HG02852 (cell line): ENCODE measurements at regions not wholly inside any gene's neighbourhood (a gene's known extent, or its start where the extent isn't known, plus 50 kb on each side); places are given as distances from the start of the nearest gene placed in this dataset.
"Not testable (repeated sequence)": the region's sequence is repeated elsewhere in the genome, so short reads cannot be mapped to it uniquely, and the experiment has no call there.

Experiments used
- ATAC-seq: cut with Tn5 transposase; IDR thresholded peaks from one replicate; pipeline ENCODE4 v1.9.1; 2021; ENCODE audit warnings: mild to moderate bottlenecking, moderate library complexity; ENCODE audit not compliant: unreplicated experiment

DNA sequence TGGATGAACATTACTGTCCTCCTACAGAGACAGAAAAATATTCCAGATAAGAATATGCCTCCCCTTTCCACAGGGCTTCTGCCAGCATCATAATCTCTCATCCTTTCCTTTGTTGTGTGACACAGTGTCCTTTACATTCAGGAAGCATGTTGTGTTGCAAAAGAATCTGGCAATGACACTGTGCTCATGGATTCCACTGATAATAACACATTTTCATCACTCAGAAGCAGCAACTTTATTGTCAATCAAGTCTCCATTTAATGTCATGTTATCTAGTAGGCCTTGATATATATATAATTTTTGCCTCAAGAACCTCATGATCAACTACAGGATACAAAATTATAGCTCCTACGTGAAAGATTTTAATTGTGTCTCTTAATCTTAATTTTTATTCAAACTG is 833.9 kb downstream of the FSTL5 start:
- ATAC-seq: no peak

- no peak for ATAC-seq
Measured at GRCh38 chr4:161321706-161322105, 842.1 kb downstream of the FSTL5 start.

GRCh38 chr4:161320377-161320776 is 843.4 kb downstream of the FSTL5 start:
- peak; percentile 83 for ATAC-seq

GRCh38 chr4:161317000-161317399 is 846.8 kb downstream of the FSTL5 start:
- ATAC-seq: no peak

DNA sequence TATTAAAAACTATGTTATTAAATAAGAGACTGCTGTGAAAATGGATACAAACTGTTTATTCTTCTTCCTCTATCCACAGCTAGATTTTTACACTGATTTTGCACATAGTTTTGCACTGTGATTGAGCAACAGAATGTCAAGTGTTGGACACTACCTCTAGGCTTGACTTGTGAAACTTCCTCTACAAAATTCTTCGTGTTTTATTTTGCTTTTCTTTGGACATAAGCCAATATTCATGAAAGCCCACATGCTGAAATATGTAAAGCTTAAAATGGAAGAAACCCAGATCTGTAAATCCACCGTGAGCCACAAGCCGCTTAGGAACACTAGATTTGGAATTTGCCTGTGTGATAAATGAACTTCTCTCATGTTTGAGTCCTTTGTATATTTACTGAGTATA is 849.4 kb downstream of the FSTL5 start:
- ATAC-seq: no peak

- no peak for ATAC-seq
Measured at GRCh38 chr4:161303551-161303950, 860.2 kb downstream of the FSTL5 start.

DNA sequence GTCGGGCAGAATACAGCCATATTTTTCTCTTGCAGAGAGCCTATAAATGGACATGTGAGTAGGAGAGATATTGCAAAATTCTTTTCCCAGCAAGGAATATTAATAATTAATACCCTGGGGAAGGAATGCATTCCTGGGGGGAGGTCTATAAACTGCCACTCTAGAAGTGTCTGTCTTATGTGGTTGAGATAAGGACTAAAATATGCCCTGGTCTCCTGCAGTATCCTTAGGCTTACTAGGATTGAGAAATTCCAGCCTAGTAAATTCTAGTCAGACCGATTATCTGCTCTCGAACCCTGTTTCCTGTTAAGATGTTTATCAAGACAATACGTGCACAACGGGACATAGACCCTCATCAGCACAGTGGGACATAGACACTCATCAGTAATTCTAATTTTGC is 872.6 kb downstream of the FSTL5 start:
- no peak for ATAC-seq

- ATAC-seq: peak; percentile 93
Measured at GRCh38 chr4:161287678-161288352, 876.0 kb downstream of the FSTL5 start.

DNA sequence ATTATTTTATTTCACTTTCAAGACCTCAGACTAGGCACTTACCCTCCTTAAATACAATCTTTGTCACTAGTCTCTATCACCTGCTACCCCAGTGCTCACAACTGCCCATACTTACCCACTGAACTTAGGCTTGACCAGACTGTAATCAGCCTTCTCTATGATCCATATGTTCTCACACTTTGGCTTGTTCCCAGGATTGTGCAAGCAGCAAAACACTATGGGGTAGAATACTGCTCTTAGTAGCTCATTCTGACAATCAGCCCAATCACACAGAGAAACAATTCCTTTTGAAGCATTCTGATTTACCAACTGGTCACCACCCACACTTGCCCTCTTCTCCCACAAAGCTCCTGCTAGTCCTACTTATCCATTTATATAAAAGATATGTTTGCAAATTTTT is 878.3 kb downstream of the FSTL5 start:
- ATAC-seq: no peak

DNA sequence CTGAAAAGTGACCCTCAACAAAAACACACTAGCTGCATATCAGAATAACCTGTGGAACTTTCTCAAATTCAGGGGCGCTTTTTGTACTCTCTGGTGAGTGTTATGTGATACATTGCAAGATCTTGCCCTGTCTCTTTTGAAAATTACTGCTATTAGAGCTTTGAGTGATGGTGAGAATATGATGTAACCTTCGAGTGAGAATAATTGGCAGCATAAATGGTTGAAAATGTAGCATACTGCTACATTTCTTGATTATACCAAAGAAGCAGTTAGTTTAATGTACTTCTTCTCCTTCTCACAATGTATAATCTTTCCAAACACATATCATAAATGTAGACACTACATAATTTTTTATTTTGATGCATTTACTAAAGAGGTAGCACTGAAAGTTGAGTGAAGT is 882.9 kb downstream of the FSTL5 start:
- ATAC-seq: no peak

GRCh38 chr4:161279095-161279494 is 884.7 kb downstream of the FSTL5 start:
- no peak for ATAC-seq

- not testable (repeated sequence) for ATAC-seq
Measured at GRCh38 chr4:161277150-161277787, 886.5 kb downstream of the FSTL5 start.

- no peak for ATAC-seq
Measured at GRCh38 chr4:161273607-161274006, 890.2 kb downstream of the FSTL5 start.

DNA sequence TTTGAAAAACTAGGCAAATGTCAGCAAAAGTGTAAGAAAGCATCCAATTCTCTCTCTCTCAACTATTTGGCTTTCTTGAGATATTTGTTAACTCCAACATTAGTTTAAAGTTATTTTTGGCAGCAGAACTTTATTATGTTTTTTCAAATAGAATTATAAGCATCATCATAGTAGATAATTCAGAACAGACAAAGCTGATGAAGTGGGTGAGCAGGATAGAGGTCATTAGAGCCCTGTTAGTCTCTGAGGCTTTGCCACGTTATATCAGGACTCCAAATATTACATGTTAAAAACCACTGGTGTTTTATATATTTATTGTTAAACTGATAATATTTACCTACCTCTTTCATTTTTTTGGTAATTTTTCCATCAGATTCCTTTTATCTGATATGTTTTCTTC is 903.0 kb downstream of the FSTL5 start:
- no peak for ATAC-seq

DNA sequence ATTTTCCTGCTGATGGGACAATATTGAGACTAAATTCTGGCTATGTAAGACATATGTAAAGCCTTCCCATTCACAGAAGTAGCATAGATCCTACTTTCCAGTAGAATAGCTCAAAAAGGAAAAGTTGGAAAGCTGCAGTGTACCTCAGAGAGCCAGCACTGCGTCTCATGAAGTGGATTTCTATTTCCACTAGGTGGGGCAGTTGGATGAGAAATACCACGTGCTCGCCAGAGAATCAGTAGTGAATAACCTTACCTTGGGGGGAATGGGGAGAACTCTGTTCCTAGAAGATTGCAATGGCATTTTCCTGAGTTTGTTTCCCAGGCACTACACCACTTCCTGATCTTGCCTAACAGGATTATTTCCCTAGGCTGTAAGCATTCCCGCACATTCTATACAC is 907.1 kb downstream of the FSTL5 start:
- ATAC-seq: peak; percentile 44

- ATAC-seq: no peak
Measured at GRCh38 chr4:161256172-161256571, 907.6 kb downstream of the FSTL5 start.

GRCh38 chr4:161254375-161254774 is 909.4 kb downstream of the FSTL5 start:
- no peak for ATAC-seq

DNA sequence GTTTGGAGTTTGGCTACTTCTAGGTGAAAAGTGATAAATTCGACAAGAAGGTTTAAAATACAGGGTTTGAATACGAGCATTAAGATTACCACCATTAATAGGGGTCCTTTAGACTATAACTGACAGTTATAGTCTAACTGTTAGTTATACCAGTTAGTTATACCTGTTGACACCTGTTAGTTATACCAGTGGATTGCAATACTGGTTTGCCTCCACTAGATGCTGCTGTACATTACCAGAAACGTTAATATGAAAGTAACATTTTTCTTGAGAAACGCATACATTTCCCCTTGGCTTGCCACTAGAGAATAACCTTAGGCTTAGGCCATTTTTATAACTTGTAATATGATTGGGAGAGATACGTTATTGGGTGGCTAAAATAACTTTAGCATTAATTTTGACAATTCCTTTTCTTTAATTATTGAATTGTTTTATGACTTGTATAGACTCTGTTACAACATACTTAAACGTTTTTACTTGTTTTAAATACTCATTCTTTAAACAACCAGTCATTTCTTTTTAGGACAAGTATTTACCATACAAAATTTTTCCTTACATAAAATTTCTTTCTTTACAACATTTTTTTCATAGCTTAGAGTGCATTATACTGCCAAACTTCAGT is 911.2 kb downstream of the FSTL5 start:
- ATAC-seq: peak; percentile 77

DNA sequence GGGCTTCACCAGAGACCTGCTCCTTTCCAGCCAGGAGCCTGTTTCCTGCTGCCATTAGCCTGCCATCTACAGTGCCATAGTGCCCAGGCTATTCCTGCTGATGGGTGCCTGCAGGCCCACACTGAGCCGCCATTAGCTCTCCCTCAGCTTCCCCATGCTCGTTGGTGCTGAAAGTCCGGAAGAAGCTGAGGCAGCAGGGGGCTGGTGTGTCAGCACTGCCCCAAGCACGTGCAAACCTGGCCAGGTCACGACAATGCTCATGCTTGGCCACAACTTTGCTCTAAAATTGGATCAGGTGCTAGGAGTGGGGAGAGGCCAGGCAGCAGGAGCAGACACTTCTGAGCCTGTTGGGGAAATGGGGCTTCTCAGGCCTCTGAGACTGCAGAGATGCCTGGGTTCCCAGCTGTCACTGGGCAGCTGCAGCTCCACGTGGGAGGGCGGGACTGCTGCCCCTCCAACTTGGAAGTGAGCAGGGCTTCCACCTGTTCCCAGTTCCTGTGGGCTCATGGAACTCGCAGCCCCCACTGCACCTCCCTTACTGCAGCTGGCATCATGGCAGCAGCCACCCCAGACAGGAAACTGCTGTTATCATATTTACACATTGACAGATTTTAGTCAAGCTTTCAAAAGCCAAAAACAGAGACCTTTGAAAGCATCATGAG is 913.9 kb downstream of the FSTL5 start:
- no peak for ATAC-seq

DNA sequence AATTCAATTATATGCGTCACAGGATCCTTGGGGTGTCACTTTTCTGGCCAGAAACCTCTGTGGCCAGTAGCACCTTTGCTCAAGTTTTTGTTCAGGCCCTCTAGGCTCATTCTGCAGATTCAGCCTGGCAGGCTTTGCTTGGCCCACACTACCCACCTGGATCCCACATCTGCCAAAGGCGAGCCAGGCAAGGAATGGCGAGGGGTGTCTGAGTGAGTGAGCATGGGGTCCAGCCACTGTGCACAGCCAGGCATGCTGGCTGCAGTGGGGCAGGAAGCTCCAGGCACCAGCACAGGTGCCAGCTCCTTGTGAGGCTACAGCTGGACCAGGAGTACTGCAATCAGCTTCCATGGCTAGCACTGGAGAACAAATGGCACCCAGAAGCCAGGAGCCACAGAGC is 914.9 kb downstream of the FSTL5 start:
- ATAC-seq: no peak

DNA sequence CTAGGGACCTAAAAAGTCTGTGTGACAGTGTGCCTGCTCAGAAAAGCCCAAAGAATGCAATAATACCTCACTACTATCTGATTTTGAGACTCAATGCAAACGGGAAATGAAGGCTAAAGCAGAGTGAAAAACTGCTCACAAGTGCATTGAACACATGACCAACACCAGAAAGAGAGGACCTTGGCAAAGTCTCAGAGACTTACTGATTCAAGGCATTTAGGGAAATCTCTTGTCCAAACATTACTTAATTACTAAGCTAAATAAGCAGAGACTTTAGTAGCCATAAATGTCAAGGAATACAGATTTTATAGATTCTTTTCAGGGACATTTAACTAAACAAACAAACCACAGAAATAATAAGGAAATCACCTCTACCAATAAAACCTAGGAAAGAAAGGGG is 916.0 kb downstream of the FSTL5 start:
- ATAC-seq: no peak

DNA sequence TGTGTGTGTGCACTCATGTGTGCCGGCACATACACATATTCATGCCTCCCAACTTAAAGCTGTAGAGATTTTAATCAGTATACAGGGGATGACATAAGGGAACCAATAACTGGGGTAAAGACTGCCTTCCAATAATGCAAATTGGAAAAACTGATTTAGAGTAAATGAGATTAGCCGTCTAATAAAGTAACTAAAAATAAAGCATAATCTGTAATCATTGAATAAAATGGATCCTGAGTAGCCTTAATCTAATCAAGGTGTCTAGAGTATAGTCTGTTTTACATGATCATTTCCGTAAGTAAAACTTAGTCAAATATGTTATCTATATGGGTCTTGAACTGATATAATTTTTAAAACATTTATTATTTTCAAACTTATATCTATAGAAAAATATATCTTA is 925.8 kb downstream of the FSTL5 start:
- no peak for ATAC-seq
